Osteocyte (in vitro differentiated cells): ENCODE measurements at regions not wholly inside any gene's neighbourhood (a gene's known extent, or its start where the extent isn't known, plus 50 kb on each side); places are given as distances from the start of the nearest gene placed in this dataset.

Source experiments
- DNase-seq: peaks from one replicate; pipeline ENCODE4 v3.0.0; 2021; ENCODE audit warnings: mixed read lengths; ENCODE audit not compliant: unreplicated experiment; ENCODE audit errors: extremely low spot score
- H3K27ac Mint-ChIP-seq: one replicate; pipeline ENCODE4 v1.8.0; 2021; ENCODE audit warnings: mild to moderate bottlenecking, mixed read lengths; ENCODE audit not compliant: unreplicated experiment
- H3K27me3 Mint-ChIP-seq: one replicate; pipeline ENCODE4 v1.8.0; 2021; ENCODE audit warnings: mixed read lengths; ENCODE audit not compliant: unreplicated experiment
- H3K36me3 Mint-ChIP-seq: one replicate; pipeline ENCODE4 v1.8.0; 2021; ENCODE audit warnings: mixed read lengths; ENCODE audit not compliant: unreplicated experiment
- H3K4me1 Mint-ChIP-seq: one replicate; pipeline ENCODE4 v1.8.0; 2021; ENCODE audit warnings: mixed read lengths; ENCODE audit not compliant: unreplicated experiment
- H3K4me3 Mint-ChIP-seq: one replicate; pipeline ENCODE4 v1.8.0; 2021; ENCODE audit warnings: mild to moderate bottlenecking, moderate library complexity, mixed read lengths; ENCODE audit not compliant: unreplicated experiment
- H3K9me3 Mint-ChIP-seq: one replicate; pipeline ENCODE4 v1.8.0; 2021; ENCODE audit warnings: mixed read lengths; ENCODE audit not compliant: unreplicated experiment
- TF ChIP-seq, protein P1 (sequence below): fragments of 200-600 bp; sonication (generic); IDR thresholded peaks from 2 replicates; pipeline ENCODE4 v1.5.0; 2021; ENCODE audit warnings: antibody characterized with exemption, mild to moderate bottlenecking, moderate library complexity

DNA sequence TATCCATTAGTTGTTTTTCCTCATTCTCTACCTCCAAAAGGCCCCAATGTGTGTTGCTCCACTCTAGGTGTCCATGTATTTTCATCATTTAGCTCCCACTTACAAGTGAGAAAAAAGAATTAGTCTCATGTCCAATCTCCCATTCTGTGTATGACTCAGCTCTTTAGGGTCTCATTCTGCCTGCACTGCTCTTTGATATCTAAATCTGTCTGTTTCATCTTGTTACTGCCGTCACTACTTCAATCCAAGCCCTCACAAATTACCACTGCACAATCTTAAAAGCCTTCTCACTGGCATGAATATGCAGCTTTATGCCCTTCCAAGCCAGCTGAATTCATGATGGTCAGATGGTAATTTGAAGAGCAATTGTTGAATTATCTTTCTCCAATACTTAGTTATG, 480.5 kb downstream of the TRIB2 start:
- no peaks in the 10 kb centered on the region for H3K4me1 Mint-ChIP-seq
- no peak overlapping the region for H3K4me3 Mint-ChIP-seq
- H3K27me3 Mint-ChIP-seq: peaks cover 9% of the 10 kb centered on the region
- H3K9me3 Mint-ChIP-seq: no peaks in the 10 kb centered on the region
- TF ChIP-seq, protein P1, sequence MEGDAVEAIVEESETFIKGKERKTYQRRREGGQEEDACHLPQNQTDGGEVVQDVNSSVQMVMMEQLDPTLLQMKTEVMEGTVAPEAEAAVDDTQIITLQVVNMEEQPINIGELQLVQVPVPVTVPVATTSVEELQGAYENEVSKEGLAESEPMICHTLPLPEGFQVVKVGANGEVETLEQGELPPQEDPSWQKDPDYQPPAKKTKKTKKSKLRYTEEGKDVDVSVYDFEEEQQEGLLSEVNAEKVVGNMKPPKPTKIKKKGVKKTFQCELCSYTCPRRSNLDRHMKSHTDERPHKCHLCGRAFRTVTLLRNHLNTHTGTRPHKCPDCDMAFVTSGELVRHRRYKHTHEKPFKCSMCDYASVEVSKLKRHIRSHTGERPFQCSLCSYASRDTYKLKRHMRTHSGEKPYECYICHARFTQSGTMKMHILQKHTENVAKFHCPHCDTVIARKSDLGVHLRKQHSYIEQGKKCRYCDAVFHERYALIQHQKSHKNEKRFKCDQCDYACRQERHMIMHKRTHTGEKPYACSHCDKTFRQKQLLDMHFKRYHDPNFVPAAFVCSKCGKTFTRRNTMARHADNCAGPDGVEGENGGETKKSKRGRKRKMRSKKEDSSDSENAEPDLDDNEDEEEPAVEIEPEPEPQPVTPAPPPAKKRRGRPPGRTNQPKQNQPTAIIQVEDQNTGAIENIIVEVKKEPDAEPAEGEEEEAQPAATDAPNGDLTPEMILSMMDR: no peak
- DNase-seq: no peak
- H3K36me3 Mint-ChIP-seq: no peaks in the 10 kb centered on the region
- H3K27ac Mint-ChIP-seq: no peak overlapping the region

DNA sequence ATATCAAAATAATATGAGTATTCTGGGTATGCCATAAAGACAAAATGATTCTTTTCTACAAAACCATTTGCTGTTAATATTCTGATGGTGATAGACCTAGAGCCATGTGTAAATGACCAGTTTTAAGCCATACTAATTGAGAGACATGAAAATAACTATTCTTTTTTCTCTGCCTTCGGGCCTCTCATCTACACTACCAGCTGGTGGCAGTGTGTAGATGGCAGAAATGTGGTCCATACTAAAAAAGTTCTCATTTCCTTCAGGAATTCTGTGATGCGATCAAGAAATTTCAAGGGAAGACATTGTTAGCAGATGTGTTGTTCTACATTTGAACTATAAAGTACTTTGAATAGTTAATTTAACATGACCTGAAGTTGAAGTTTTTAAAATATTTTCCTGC, 485.2 kb downstream of the TRIB2 start:
- Mint-ChIP-seq H3K9me3 (no peaks in the 10 kb centered on the region), H3K4me1 (no peaks in the 10 kb centered on the region), H3K27me3 (peaks cover 4% of the 10 kb centered on the region), H3K27ac (no peak overlapping the region), H3K36me3 (no peaks in the 10 kb centered on the region), H3K4me3 (no peak overlapping the region)
- TF ChIP-seq, protein P1: peak; percentile 24
- no peak for DNase-seq

DNA sequence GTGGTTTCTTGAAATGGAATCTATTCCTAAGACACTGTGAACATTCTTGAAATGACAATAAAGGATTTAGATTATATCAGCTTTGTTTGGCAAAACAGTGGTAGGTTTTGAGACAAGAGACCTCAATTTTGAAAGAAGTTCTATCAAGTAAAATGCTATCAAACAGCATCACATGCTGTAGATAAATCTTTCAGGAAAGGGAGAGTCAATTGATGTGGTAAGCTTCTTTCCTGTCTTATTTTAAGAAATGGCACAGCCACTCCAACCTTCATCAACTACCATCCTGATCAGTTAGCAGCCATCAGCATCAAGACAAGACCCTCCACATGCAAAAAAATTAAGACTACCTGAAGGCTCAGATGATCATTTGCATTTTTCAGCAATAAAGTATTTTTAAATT, 495.4 kb downstream of the TRIB2 start:
- Mint-ChIP-seq H3K27ac (no peak overlapping the region), H3K4me3 (no peak overlapping the region), H3K27me3 (peaks cover 2% of the 10 kb centered on the region), H3K36me3 (no peaks in the 10 kb centered on the region), H3K4me1 (no peaks in the 10 kb centered on the region), H3K9me3 (no peaks in the 10 kb centered on the region)
- no peak for DNase-seq
- TF ChIP-seq, protein P1: no peak

DNA sequence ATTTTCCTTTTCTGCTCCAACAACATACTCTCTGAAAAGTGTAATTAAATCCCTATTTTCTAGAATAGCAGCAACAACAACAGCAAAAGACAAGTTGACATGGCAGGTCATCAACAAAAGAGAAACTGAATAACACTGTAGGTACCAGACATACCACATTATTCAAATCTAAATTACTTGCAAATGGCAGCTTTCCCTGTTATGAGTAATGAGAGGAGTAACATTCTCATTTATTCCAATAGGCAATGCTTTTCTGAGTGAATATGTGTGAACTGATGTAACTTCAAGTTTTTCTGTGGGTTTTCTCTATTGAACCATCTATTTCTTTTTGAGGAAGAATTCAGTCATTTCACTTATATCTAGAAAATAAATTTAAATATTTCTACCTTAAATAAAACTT, 501.5 kb downstream of the TRIB2 start:
- TF ChIP-seq, protein P1: no peak
- no peaks in the 10 kb centered on the region for H3K9me3 Mint-ChIP-seq
- H3K4me3 Mint-ChIP-seq: no peak overlapping the region
- no peak overlapping the region for H3K27ac Mint-ChIP-seq
- H3K4me1 Mint-ChIP-seq: no peaks in the 10 kb centered on the region
- DNase-seq: no peak
- no peaks in the 10 kb centered on the region for H3K36me3 Mint-ChIP-seq
- peaks cover 11% of the 10 kb centered on the region for H3K27me3 Mint-ChIP-seq

DNA sequence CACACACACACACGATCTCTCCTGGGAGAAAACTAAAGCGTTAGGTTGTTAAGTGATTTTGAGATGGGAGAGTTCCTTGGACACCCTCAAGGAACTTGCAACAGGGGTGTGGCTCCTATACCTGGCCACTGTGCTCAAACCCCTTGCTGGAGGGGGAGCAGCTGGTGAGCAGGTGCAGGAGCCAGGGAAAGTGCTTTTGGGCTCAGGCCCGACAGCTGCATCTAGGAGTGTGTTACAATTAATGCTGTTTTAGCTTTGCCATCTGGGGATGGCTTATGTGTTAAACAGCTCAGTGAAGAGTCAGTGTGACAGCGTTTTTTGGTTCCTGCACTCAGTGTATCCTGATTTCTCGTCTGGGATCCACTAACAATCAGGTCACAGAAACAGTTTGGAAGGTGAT, 510.8 kb downstream of the TRIB2 start:
- H3K27ac Mint-ChIP-seq: no peak overlapping the region
- DNase-seq: no peak
- H3K4me3 Mint-ChIP-seq: no peak overlapping the region
- H3K36me3 Mint-ChIP-seq: no peaks in the 10 kb centered on the region
- H3K4me1 Mint-ChIP-seq: no peaks in the 10 kb centered on the region
- no peaks in the 10 kb centered on the region for H3K9me3 Mint-ChIP-seq
- TF ChIP-seq, protein P1: no peak
- H3K27me3 Mint-ChIP-seq: peaks cover 14% of the 10 kb centered on the region
